ENCODE measurements at regions not wholly inside any gene's neighbourhood (a gene's known extent, or its start where the extent isn't known, plus 50 kb on each side); places are given as distances from the start of the nearest gene placed in this dataset.
"Not testable (repeated sequence)": the region's sequence is repeated elsewhere in the genome, so short reads cannot be mapped to it uniquely, and the experiment has no call there.

DNA sequence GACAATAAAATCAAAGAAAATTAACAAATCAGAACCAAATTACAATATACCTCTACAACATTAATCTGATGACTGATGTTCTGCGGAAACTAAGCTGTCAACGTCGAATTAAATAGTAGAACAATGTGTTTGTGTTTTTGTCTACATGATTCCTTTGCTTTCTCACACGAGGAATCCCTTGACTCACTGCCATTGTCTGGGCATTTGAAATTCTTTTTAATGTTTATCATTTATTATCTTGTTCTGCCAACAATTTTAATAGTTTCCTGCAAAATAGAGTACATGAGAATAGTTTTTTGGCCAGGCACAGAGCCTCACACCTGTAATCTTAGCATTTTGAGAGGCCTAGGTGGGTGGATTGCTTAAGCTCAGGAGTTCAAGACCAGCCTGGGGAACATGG is 76.6 kb upstream of the KRAS start:
- no peak for DNase-seq

- DNase-seq: no peak
Measured at GRCh38 chr12:25326326-25326725, 75.6 kb upstream of the KRAS start.

DNA sequence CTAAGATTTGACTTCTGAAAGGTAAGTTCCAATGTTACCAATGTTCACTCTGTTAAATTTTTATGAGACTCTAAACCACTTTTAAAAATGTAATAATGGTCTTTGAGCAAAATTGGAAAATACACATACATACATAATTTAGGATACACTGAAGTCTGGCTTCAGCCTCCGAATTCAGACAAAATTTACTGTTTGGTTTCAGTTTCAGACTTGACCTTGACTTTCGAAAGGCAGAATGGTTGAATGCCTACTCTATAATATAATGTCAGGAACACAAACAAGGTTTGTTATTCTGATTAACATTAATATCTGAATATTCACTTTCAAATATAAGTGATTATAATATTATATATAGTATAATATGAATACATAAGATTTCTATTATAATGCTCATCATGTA is 74.1 kb upstream of the KRAS start:
- DNase-seq: no peak

DNA sequence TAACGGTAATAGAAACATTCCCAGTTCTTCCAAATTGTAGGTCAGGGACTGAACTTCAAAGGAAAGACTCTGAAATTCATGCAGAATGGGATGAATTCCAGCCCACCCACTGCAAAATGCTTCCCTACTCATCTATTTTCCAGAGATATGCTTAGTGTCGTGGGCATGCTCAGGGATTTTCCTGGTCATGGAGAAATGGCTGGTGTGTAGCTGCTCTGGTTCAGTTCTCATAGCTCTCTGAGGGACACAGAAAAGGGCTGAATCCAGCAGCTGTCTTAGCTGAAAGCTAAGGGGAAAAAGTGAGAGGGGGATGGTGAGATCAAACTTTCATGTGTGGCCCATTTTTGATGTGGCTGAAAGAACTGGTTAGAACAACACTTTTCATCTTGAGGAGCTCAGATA is 72.9 kb upstream of the KRAS start:
- DNase-seq: no peak

DNA sequence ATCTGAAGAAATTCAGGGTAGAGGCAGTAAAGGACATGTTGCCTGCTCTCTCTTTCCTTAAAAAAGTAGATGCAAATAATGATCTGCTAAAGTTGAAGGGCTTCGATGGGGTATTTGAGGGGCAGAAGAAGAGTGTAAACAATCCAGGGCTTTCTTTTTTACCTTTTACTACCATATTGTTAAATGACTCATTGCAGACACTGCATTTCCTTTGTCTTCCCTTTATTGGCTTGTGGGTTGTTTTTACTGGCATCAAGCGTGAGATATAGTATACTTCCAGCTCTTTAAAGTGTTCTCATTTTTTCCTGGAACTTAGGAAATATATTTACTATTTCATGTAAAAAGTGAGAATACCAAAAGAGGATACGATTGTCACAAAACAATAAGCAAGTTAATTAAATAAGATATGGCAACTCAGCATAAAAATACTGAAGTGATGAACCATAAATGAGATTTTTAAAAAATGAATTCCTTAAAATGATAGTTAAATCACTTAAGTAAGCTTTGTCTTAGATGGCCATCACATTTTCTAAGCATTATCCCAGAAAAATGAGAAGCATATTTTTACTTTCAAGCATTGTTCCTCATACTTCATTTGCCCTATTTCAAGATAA is 72.3 kb upstream of the KRAS start:
- no peak for DNase-seq

DNA sequence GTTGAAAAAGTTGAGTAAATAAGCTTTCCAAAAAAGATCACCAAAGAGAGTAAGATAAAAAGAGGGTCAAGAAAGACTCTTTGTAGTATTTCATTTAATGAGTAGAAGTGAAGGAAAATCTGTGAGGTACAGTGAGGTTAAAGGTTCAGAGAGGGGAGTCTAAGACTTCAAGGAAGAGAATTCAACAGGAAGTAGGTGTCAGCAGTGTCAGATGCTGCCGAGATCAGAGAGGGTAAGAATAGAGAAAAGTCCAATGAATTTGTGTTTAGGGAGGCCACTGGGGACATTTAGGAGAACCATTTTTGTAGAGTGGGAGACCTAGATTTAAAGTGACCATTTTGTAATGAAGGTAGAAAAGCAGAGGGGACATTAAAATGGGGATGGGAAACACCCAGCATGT is 71.6 kb upstream of the KRAS start:
- DNase-seq: no peak

DNA sequence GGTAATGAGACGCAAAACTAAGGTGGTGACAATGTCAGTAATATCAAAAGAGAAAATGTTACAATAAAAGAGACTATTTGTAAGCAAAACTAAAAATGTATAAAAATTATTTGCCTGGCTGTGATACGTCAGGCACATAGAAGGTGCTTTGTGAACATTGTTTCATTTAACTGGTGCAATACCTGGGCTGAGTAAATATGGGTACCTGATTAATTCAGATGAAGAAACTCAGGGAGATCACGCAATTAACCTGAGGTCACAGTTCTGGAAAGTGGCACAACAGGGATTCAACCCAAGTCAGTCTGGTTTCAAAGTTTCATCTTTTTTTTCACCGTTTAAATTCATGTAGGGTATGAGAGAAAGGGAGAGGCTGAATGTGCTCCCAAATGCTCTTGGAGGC is 71.0 kb upstream of the KRAS start:
- DNase-seq: no peak

DNA sequence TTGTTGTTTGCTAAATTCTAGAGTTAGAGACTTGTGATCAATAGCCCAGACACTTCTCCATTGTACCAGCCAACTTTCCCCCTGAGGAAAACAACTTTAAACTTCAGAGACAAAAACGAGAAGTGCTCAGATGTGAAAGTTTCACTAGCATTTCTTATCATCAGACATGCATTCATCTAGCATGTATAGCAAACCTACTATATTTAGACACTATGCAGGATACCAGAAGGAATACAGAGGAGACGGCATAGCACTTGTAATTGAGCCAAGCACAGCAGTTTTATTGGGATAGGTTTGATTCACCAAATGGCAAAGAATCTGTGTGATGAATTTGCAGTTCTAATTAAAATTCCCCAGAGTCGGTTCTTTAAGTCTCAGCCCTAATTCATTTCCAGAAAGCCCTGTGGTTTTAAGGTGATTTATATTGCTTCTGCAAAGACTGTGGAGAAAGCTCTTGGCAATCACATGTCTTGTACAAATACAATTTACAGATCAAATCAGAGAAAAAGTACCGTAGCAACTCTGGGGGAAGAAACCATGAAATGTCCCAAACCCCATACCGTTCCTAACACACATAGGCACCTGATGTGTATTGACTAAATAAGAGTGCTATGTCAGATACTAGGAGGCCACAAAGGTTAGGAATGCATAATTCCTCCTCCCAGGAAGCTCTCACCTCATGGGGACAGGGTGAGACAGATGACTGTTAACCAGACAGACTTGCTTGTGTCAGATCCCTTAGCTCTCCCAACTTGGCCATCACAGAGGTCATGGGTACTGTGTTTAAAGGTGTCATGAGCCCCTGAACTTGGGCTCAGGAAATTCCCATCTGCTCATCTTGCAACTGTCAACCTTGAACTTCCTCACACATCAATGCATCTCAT is 69.6 kb upstream of the KRAS start:
- no peak for DNase-seq

DNA sequence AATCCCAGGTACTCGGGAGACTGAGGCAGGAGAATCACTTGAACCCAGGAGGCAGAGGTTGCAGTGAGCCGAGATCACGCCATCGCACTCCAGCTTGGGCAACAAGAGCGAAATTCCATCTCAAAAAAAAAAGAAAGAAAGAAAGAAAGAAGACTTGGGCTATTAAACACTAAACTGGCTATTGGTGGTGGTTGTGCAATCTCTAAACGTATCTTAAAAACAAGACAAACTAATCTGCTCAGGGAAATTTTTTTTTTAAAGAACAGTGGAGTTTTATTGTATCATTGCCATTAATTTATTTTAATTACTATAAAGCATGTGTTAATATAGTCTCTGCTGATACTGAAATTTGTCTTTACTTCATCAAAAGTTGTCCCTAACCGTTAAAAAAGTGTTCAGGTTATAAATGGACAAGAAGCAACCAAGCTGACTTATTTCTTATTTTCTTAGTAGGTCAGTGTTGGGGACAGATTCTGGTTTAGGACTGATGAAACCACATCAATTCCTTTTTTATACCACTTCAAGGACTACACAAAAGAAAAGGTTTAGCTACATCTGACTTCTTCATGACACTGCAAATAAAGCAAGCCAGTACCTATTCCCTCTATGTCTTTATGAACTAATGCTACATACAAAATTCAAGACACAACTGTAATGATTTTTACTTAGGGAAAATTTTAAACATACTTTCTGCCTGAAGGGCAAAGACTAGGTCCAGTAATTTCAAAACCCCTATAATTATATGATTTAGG is 68.7 kb upstream of the KRAS start:
- DNase-seq: no peak

GRCh38 chr12:25317553-25317952 is 66.8 kb upstream of the KRAS start:
- no peak for DNase-seq

GRCh38 chr12:25315388-25315787 is 64.7 kb upstream of the KRAS start:
- no peak for DNase-seq

DNA sequence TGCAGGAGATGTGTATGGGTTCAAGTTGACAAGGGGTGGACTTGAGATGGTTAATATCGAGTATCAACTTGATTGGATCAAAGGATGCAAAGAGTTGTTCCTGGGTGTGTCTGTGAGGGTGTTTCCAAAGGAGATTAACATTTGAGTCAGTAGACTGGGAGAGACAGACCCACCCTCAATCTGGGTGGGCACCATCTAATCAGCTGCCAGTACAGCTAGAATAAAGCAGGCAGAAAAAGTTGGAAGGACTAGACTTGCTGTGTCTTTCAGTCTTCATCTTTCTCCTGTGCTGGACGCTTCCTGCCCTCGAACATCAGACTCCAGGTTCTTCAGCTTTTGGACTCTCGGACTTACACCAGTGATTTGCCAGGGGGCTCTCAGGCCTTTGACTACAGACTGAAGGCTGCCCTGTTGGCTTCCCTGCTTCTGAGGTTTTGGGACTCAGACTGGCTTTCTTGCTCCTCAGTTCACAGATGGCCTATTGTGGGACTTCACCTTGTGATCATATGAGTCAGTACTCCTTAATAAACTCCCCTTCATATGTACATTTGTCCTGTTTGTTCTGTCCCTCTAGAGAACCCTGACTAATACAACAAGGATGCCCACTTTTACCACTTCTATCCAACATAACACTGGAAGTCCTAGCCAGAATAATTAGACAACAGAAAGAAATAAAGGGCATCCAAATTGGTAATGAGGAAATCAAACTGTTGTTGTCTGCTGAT is 62.7 kb upstream of the KRAS start:
- not testable (repeated sequence) for DNase-seq

DNA sequence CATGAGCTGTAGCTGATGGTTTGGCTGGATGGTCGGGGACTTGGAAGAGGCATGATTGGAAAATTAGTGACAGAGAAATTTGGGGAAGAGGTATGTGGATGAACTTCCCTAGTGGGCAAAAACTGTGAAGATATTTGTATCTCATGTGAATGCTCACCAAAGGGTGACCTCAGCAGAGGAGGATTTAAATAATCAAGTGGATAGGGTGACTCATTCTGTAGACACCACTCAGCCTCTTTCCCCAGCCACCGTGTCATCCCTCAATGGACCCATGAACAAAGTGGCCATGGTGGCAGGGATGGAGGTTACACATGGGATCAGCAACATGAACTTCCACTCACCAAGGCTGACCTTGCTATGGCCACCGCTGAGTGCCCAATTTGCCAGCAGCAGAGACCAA is 60.8 kb upstream of the KRAS start:
- DNase-seq: no peak

- not testable (repeated sequence) for DNase-seq
Measured at GRCh38 chr12:25310071-25310470, 59.3 kb upstream of the KRAS start.

DNA sequence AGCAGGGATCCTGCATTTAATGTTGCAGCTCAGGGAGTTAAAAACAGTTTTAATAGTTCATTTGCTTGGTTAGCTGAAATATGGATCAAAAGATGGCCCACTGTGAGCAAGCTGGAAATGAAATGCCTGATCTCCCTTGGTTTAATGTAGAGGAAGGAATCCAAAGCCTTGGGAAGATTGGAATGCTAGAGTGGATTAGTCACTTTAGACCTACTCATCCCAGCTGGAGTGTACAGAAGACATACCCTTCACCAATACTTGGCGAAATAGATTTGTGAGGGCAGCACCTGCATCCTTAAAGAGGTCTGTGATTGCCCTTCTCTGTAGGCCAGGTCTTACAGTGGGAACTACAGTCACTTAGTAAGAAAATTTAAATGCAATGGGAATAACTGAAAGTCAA is 58.0 kb upstream of the KRAS start:
- no peak for DNase-seq

DNA sequence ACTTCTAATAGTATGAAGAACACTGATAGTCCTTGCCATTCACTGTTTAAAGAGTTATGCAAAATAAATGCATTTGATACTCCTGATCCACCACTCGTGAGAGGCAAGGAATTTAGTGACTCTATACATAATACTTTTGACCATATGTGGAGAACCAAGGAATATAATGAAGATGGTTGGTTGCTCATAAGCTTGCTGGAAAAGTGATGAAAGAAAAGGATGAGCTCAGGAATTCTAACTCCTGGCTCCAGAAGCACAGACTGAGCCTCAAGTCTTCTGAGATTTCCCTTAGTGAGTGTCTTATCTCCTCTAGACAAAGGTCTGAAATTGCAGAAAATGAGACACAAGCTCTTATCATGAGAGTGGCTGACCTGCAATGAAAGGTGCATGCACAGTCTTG is 57.1 kb upstream of the KRAS start:
- no peak for DNase-seq

- no peak for DNase-seq
Measured at GRCh38 chr12:25301798-25302197, 51.1 kb upstream of the KRAS start.
